ENCODE measurements at regions not wholly inside any gene's neighbourhood (a gene's known extent, or its start where the extent isn't known, plus 50 kb on each side); places are given as distances from the start of the nearest gene placed in this dataset.

GRCh38 chr4:126375462-126376054, 1060.8 kb downstream of the FAT4 start:
- no peak for TF ChIP-seq EZH2phosphoT487 (IDR thresholded peaks at IDR 0.05; ENCODE audit: low read length)
- TF ChIP-seq, protein P1, sequence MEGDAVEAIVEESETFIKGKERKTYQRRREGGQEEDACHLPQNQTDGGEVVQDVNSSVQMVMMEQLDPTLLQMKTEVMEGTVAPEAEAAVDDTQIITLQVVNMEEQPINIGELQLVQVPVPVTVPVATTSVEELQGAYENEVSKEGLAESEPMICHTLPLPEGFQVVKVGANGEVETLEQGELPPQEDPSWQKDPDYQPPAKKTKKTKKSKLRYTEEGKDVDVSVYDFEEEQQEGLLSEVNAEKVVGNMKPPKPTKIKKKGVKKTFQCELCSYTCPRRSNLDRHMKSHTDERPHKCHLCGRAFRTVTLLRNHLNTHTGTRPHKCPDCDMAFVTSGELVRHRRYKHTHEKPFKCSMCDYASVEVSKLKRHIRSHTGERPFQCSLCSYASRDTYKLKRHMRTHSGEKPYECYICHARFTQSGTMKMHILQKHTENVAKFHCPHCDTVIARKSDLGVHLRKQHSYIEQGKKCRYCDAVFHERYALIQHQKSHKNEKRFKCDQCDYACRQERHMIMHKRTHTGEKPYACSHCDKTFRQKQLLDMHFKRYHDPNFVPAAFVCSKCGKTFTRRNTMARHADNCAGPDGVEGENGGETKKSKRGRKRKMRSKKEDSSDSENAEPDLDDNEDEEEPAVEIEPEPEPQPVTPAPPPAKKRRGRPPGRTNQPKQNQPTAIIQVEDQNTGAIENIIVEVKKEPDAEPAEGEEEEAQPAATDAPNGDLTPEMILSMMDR (IDR thresholded peaks at IDR 0.05; ENCODE audit: low read length) = no peak
